ENCODE measurements at regions not wholly inside any gene's neighbourhood (a gene's known extent, or its start where the extent isn't known, plus 50 kb on each side); places are given as distances from the start of the nearest gene placed in this dataset.
A peak's percentile ranks its signal among the peaks of the same experiment; 100 is the strongest.

DNA sequence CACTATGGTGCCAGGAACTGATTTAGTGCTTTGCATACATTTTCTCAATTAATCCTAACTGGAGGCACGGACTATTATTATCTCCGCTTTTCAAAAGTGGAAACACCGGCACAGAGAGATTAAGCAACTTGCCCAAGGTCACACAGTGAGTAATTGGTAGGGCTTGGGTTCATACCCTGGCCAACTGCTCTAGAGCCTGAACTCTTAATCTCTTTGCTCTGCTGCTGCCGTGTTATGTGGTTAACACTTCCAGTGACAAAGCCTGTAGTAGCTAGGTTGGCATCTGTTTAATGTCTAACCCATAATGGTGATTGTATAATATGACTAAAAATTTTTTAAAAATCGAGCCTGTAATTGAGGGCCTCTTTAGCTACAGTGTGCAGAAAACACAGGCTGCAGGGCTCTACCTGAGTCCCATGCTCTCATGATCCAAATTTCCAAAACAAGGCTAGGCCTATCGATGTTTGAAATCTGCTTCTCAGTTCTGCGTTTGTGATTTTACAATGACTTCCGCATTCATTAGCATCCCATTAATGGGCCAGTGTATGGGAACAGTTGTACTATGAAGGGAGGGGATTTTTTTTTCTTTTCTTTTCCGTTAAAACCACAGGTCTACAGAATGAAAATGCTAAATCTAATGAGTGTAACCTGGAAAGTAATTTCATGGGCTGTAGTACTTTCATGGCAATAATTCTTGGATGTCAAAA, 219.3 kb upstream of the JADE1 start:
- no peak overlapping the region for H3K27ac Mint-ChIP-seq
- TF ChIP-seq CTCF (conservative IDR thresholded peaks at IDR 0.05), result no peak
- H3K4me3 Mint-ChIP-seq, result no peak overlapping the region
- H3K4me1 Mint-ChIP-seq (ENCODE audit: unreplicated experiment), result peaks cover 5% of the 10 kb centered on the region
- no peak for DNase-seq (ENCODE audit: extremely low spot score, unreplicated experiment)
- H3K27me3 Mint-ChIP-seq, result peaks cover 6% of the 10 kb centered on the region
- peaks cover 11% of the 10 kb centered on the region for H3K9me3 Mint-ChIP-seq
- peaks cover 7% of the 10 kb centered on the region for H3K36me3 Mint-ChIP-seq

GRCh38 chr4:128589384-128589965, 220.0 kb upstream of the JADE1 start:
- no peak for DNase-seq (ENCODE audit: extremely low spot score, unreplicated experiment)
- Mint-ChIP-seq H3K36me3 (peaks cover 4% of the 10 kb centered on the region), H3K9me3 (peaks cover 6% of the 10 kb centered on the region), H3K4me1 (ENCODE audit: unreplicated experiment) (peaks cover 5% of the 10 kb centered on the region), H3K27ac (no peak overlapping the region), H3K27me3 (peaks cover 3% of the 10 kb centered on the region), H3K4me3 (no peak overlapping the region)
- TF ChIP-seq CTCF (conservative IDR thresholded peaks at IDR 0.05), result no peak

GRCh38 chr4:128587382-128587781, 222.1 kb upstream of the JADE1 start:
- TF ChIP-seq CTCF (conservative IDR thresholded peaks at IDR 0.05), result no peak
- DNase-seq (ENCODE audit: extremely low spot score, unreplicated experiment), result no peak
- no peaks in the 10 kb centered on the region for H3K36me3 Mint-ChIP-seq
- no peak overlapping the region for H3K27ac Mint-ChIP-seq
- H3K4me1 Mint-ChIP-seq (ENCODE audit: unreplicated experiment), result peaks cover 5% of the 10 kb centered on the region
- no peak overlapping the region for H3K4me3 Mint-ChIP-seq
- no peaks in the 10 kb centered on the region for H3K27me3 Mint-ChIP-seq
- no peaks in the 10 kb centered on the region for H3K9me3 Mint-ChIP-seq

GRCh38 chr4:128583753-128584712, 225.5 kb upstream of the JADE1 start:
- H3K27ac Mint-ChIP-seq, result no peak overlapping the region
- H3K4me3 Mint-ChIP-seq, result no peak overlapping the region
- H3K36me3 Mint-ChIP-seq, result no peaks in the 10 kb centered on the region
- H3K4me1 Mint-ChIP-seq (ENCODE audit: unreplicated experiment), result no peaks in the 10 kb centered on the region
- no peaks in the 10 kb centered on the region for H3K27me3 Mint-ChIP-seq
- peak; percentile 36 for TF ChIP-seq CTCF (conservative IDR thresholded peaks at IDR 0.05)
- DNase-seq (ENCODE audit: extremely low spot score, unreplicated experiment), result no peak
- H3K9me3 Mint-ChIP-seq, result no peaks in the 10 kb centered on the region

GRCh38 chr4:128582427-128582870, 227.1 kb upstream of the JADE1 start:
- TF ChIP-seq CTCF (conservative IDR thresholded peaks at IDR 0.05), result no peak
- Mint-ChIP-seq H3K27ac (no peak overlapping the region), H3K4me1 (ENCODE audit: unreplicated experiment) (no peaks in the 10 kb centered on the region), H3K27me3 (no peaks in the 10 kb centered on the region), H3K4me3 (no peak overlapping the region), H3K36me3 (no peaks in the 10 kb centered on the region), H3K9me3 (no peaks in the 10 kb centered on the region)
- no peak for DNase-seq (ENCODE audit: extremely low spot score, unreplicated experiment)

Data from type B pancreatic cell (in vitro differentiated cells).